Activated CD8-positive, alpha-beta memory T cell treated with anti-CD3 and anti-CD28 coated beads, Interleukin-2, amount 50 U/mL, for 24 hours (primary cell): ENCODE measurements at regions not wholly inside any gene's neighbourhood (a gene's known extent, or its start where the extent isn't known, plus 50 kb on each side); places are given as distances from the start of the nearest gene placed in this dataset.
"Not testable (repeated sequence)": the region's sequence is repeated elsewhere in the genome, so short reads cannot be mapped to it uniquely, and the experiment has no call there.

Experiments
- DNase-seq: peaks from one replicate; pipeline ENCODE4 v3.0.0-alpha.2; 2020; ENCODE audit errors: extremely low read depth

GRCh38 chr5:158519433-158520021 is 580.2 kb downstream of the EBF1 start:
- no peak for DNase-seq

GRCh38 chr5:158516521-158516920 is 583.2 kb downstream of the EBF1 start:
- no peak for DNase-seq

- no peak for DNase-seq
These were observed 584.7 kb downstream of the EBF1 start for GRCh38 chr5:158514986-158515359.

GRCh38 chr5:158514319-158514985 is 585.3 kb downstream of the EBF1 start:
- DNase-seq, result no peak

GRCh38 chr5:158513490-158514318 is 586.0 kb downstream of the EBF1 start:
- DNase-seq, result no peak

GRCh38 chr5:158511454-158511853 is 588.3 kb downstream of the EBF1 start:
- DNase-seq, result no peak

GRCh38 chr5:158510479-158510878 is 589.2 kb downstream of the EBF1 start:
- no peak for DNase-seq

GRCh38 chr5:158506648-158507047 is 593.1 kb downstream of the EBF1 start:
- DNase-seq, result no peak

- DNase-seq, result no peak
These were observed 597.0 kb downstream of the EBF1 start for GRCh38 chr5:158502686-158503085.

- DNase-seq, result no peak
These were observed 599.8 kb downstream of the EBF1 start for GRCh38 chr5:158499892-158500418.

- DNase-seq, result no peak
These were observed 600.4 kb downstream of the EBF1 start for GRCh38 chr5:158499075-158499891.

GRCh38 chr5:158496624-158497023 is 603.1 kb downstream of the EBF1 start:
- no peak for DNase-seq

- no peak for DNase-seq
These were observed 605.2 kb downstream of the EBF1 start for GRCh38 chr5:158494541-158494940.

- not testable (repeated sequence) for DNase-seq
These were observed 605.7 kb downstream of the EBF1 start for GRCh38 chr5:158494044-158494443.

- no peak for DNase-seq
These were observed 606.9 kb downstream of the EBF1 start for GRCh38 chr5:158492841-158493242.

- DNase-seq, result no peak
These were observed 607.6 kb downstream of the EBF1 start for GRCh38 chr5:158492136-158492535.

- DNase-seq, result no peak
These were observed 612.1 kb downstream of the EBF1 start for GRCh38 chr5:158487664-158488063.

- DNase-seq, result no peak
These were observed 612.6 kb downstream of the EBF1 start for GRCh38 chr5:158487156-158487555.

GRCh38 chr5:158486566-158486965 is 613.1 kb downstream of the EBF1 start:
- no peak for DNase-seq

- no peak for DNase-seq
These were observed 614.1 kb downstream of the EBF1 start for GRCh38 chr5:158485604-158486081.

- DNase-seq, result no peak
These were observed 614.7 kb downstream of the EBF1 start for GRCh38 chr5:158485047-158485446.

GRCh38 chr5:158484150-158484549 is 615.6 kb downstream of the EBF1 start:
- no peak for DNase-seq
